Fibroblast of skin of scalp (primary cell): ENCODE measurements at regions not wholly inside any gene's neighbourhood (a gene's known extent, or its start where the extent isn't known, plus 50 kb on each side); places are given as distances from the start of the nearest gene placed in this dataset.

ENCODE experiments used
- DNase-seq: peaks from one replicate; pipeline ENCODE4 v3.0.0-alpha.2; 2013

GRCh38 chr13:71962126-71962525 lies 95.1 kb upstream of the DACH1 start:
- DNase-seq: no peak

- no peak for DNase-seq
Measured at GRCh38 chr13:71949441-71949840, 82.4 kb upstream of the DACH1 start.

GRCh38 chr13:71939186-71939585 lies 72.2 kb upstream of the DACH1 start:
- DNase-seq: no peak

- DNase-seq: no peak
Measured at GRCh38 chr13:71935166-71935840, 68.3 kb upstream of the DACH1 start.

- DNase-seq: no peak
Measured at GRCh38 chr13:71924931-71925330, 57.9 kb upstream of the DACH1 start.

- DNase-seq: peak; percentile 38
Measured at GRCh38 chr13:71922194-71922593, 55.2 kb upstream of the DACH1 start.
